Right atrium auricular region (tissue), 2 donors: ENCODE measurements at regions not wholly inside any gene's neighbourhood (a gene's known extent, or its start where the extent isn't known, plus 50 kb on each side); places are given as distances from the start of the nearest gene placed in this dataset.
A peak's percentile ranks its signal among the peaks of the same experiment; 100 is the strongest.

Experiments
- DNase-seq: peaks from one replicate; pipeline ENCODE4 v3.0.0-alpha.2; 2019; ENCODE audit warnings: low spot score
- H3K27ac ChIP-seq, 2 donors: fragments of 200-600 bp; sonication (generic); 1 replicate in 1 of 2; 2 replicates in 1 of 2; pipeline ENCODE4 v1.5.1; 2016 to 2019
- H3K27me3 ChIP-seq, 2 donors: fragments of 200-600 bp; sonication (generic); one replicate each; pipeline versions ENCODE4 v1.5.1 to v1.6.0; 2017 to 2019
- H3K36me3 ChIP-seq: fragments of 200-600 bp; sonication (generic); one replicate; pipeline ENCODE4 v1.5.1; 2016
- H3K4me1 ChIP-seq, 2 donors: fragments of 200-600 bp; sonication (generic); one replicate each; pipeline versions ENCODE4 v1.5.1 to v1.6.0; 2017 to 2019
- H3K4me3 ChIP-seq, 2 donors: fragments of 200-600 bp; sonication (generic); 1 replicate in 1 of 2; 2 replicates in 1 of 2; pipeline ENCODE4 v1.5.1; 2017 to 2019; ENCODE audit warnings: mild to moderate bottlenecking in 1 of 2, moderate library complexity in 1 of 2
- H3K9me3 ChIP-seq, 2 donors: fragments of 200-600 bp; sonication (generic); one replicate each; pipeline ENCODE4 v1.5.1; 2019
- CTCF ChIP-seq, 2 donors: fragments of 200-600 bp; sonication (generic); IDR thresholded peaks; one replicate each; pipeline ENCODE4 v1.5.1; 2019; ENCODE audit warnings: antibody characterized with exemption in 2 of 2

GRCh38 chr2:225916692-225917091 is 517.2 kb downstream of the NYAP2 start:
- no peaks in the 10 kb centered on the region for H3K4me1 ChIP-seq
- H3K4me3 ChIP-seq, result no peak overlapping the region
- peaks cover 0 to 13% of the 10 kb centered on the region in 2 donors for H3K9me3 ChIP-seq
- TF ChIP-seq CTCF (IDR thresholded peaks at IDR 0.05), result no peak
- no peak for DNase-seq
- H3K27me3 ChIP-seq, result no peaks in the 10 kb centered on the region
- H3K27ac ChIP-seq, result no peak overlapping the region
- no peaks in the 10 kb centered on the region for H3K36me3 ChIP-seq

- no peak for DNase-seq
- Histone ChIP-seq H3K27me3 (no peaks in the 10 kb centered on the region), H3K4me3 (no peak overlapping the region), H3K27ac (no peak overlapping the region), H3K9me3 (peaks cover 0 to 5% of the 10 kb centered on the region in 2 donors), H3K4me1 (no peaks in the 10 kb centered on the region), H3K36me3 (no peaks in the 10 kb centered on the region)
- TF ChIP-seq CTCF (IDR thresholded peaks at IDR 0.05), result no peak
Measured at GRCh38 chr2:225911019-225911418, 511.5 kb downstream of the NYAP2 start.

GRCh38 chr2:225895126-225895525 is 495.6 kb downstream of the NYAP2 start:
- Histone ChIP-seq H3K9me3 (no peaks in the 10 kb centered on the region), H3K4me3 (no peak overlapping the region), H3K4me1 (no peaks in the 10 kb centered on the region), H3K27me3 (no peaks in the 10 kb centered on the region), H3K36me3 (no peaks in the 10 kb centered on the region), H3K27ac (peak overlapping the region in 1 of 2 donors; percentile 10)
- TF ChIP-seq CTCF (IDR thresholded peaks at IDR 0.05), result no peak
- no peak for DNase-seq

- no peak for TF ChIP-seq CTCF (IDR thresholded peaks at IDR 0.05)
- no peaks in the 10 kb centered on the region for H3K27me3 ChIP-seq
- H3K36me3 ChIP-seq, result no peaks in the 10 kb centered on the region
- no peak overlapping the region for H3K4me3 ChIP-seq
- DNase-seq, result no peak
- H3K4me1 ChIP-seq, result no peaks in the 10 kb centered on the region
- H3K9me3 ChIP-seq, result no peaks in the 10 kb centered on the region
- no peak overlapping the region for H3K27ac ChIP-seq
Measured at GRCh38 chr2:225894236-225894980, 494.9 kb downstream of the NYAP2 start.

- no peak overlapping the region for H3K4me3 ChIP-seq
- no peak overlapping the region for H3K27ac ChIP-seq
- no peak for DNase-seq
- no peaks in the 10 kb centered on the region for H3K9me3 ChIP-seq
- no peaks in the 10 kb centered on the region for H3K4me1 ChIP-seq
- H3K27me3 ChIP-seq, result no peaks in the 10 kb centered on the region
- TF ChIP-seq CTCF (IDR thresholded peaks at IDR 0.05), result no peak
- H3K36me3 ChIP-seq, result no peaks in the 10 kb centered on the region
Measured at GRCh38 chr2:225893151-225893550, 493.6 kb downstream of the NYAP2 start.

- Histone ChIP-seq H3K27ac (no peak overlapping the region), H3K36me3 (no peaks in the 10 kb centered on the region), H3K9me3 (no peaks in the 10 kb centered on the region), H3K4me3 (no peak overlapping the region), H3K4me1 (no peaks in the 10 kb centered on the region), H3K27me3 (no peaks in the 10 kb centered on the region)
- TF ChIP-seq CTCF (IDR thresholded peaks at IDR 0.05), result no peak
- DNase-seq, result no peak
Measured at GRCh38 chr2:225891771-225892170, 492.3 kb downstream of the NYAP2 start.
